HG02759 (cell line): ENCODE measurements at regions not wholly inside any gene's neighbourhood (a gene's known extent, or its start where the extent isn't known, plus 50 kb on each side); places are given as distances from the start of the nearest gene placed in this dataset.
A peak's percentile ranks its signal among the peaks of the same experiment; 100 is the strongest.
"Not testable (repeated sequence)": the region's sequence is repeated elsewhere in the genome, so short reads cannot be mapped to it uniquely, and the experiment has no call there.

Experiments
- ATAC-seq: cut with Tn5 transposase; IDR thresholded peaks from one replicate; pipeline ENCODE4 v1.9.1; 2021; ENCODE audit warnings: mild to moderate bottlenecking, moderate library complexity; ENCODE audit not compliant: unreplicated experiment

- ATAC-seq = no peak
These were observed 1164.2 kb downstream of the NSUN3 start for GRCh38 chr3:95227092-95227491.

GRCh38 chr3:95228416-95228815, 1165.6 kb downstream of the NSUN3 start:
- ATAC-seq = no peak

- ATAC-seq = no peak
These were observed 1173.1 kb downstream of the NSUN3 start for GRCh38 chr3:95235916-95236315.

- no peak for ATAC-seq
These were observed 1174.9 kb downstream of the NSUN3 start for GRCh38 chr3:95237783-95238182.

GRCh38 chr3:95240395-95240794, 1177.5 kb downstream of the NSUN3 start:
- no peak for ATAC-seq

DNA sequence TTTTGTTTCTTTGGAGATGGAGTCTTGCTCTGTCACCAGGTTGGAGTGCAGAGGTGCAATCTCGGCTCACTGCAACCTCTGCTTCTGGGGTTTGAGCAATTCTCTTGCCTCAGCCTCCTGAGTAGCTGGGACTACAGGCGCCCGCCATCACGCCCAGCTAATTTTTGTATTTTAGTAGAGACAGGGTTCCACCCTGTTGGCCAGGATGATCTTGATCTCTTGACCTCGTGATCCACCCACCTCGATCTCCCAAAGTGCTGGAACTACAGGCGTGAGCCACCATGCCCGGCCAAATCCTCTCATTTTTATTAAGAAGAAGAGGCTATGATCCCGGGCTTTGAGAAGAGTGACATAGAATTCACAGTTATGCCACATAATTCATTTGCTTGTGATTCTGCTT, 1178.4 kb downstream of the NSUN3 start:
- not testable (repeated sequence) for ATAC-seq

DNA sequence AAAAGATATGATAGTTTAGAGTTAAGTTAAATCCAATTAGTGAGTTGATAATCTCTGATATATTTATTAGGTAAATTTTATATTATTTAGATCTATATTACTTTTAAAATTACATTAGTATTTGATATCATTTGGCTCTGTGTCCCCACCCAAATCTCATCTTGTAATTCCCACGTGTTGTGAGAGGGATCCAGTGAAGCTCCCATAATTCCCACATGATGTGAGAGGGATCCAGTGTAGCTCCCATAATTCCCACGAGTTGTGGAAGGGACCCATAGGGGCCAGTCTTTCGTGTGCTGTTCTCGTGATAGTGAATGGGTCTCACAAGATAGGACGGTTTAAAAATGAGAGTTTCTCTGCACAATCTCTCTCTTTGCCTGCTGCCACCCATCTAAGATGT, 1183.6 kb downstream of the NSUN3 start:
- no peak for ATAC-seq

- no peak for ATAC-seq
These were observed 1191.2 kb downstream of the NSUN3 start for GRCh38 chr3:95254061-95254460.

DNA sequence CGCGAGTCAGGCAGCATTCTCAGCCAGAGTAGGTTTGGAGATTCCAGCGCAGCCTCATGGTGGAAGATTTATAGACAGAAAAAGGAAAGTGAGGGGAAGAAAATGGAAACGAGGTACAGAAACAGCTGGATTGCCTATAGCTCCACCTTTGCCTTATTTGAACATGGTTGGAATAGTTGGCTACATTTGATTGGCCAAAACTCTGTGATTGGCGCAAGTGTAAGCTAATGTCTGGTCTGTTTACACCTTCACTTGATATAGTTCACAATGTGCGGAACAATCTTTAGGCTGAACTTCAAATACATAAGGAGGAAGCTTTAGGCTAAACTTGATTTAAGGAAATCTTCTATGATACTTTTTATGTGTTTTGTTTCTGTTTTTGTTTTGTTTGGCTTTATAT, 1191.9 kb downstream of the NSUN3 start:
- no peak for ATAC-seq

DNA sequence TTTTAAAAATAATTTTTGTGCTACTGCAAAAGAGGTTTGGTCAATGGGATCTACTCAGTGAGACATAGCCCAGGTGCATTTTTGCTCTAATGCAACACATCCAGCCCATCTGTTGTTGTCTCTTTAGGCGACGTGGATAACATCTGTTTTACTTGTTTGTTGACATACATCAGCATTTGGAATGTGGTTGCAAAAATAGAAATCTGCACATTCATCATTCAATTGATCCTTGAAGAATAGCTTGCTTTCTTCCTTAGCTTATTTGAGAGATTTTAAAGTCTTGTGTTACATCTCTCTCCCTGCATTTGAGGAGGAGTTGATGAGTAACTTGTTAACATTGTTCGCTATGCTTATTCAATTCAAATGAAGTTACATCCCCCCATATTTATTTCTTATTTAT, 1202.3 kb downstream of the NSUN3 start:
- no peak for ATAC-seq

DNA sequence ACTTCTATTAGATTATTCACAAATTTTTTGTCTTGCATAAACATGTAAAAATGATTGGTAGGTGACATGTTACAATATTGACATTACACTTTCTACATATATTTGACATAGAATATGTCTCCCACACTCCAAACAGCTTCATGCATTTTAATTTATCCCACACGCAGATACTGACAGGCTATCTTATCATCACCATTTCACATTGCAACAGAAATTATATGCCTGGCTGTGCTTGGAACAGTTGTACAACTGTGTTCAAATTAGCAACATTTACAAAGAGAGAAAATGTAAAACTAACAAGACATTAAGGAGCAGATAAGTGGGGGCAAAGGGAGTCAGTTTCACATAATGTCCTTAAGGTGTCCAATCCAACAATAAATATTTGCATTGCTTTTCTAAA, 1208.5 kb downstream of the NSUN3 start:
- no peak for ATAC-seq

GRCh38 chr3:95272166-95272565, 1209.3 kb downstream of the NSUN3 start:
- no peak for ATAC-seq

- no peak for ATAC-seq
These were observed 1209.9 kb downstream of the NSUN3 start for GRCh38 chr3:95272781-95273180.

DNA sequence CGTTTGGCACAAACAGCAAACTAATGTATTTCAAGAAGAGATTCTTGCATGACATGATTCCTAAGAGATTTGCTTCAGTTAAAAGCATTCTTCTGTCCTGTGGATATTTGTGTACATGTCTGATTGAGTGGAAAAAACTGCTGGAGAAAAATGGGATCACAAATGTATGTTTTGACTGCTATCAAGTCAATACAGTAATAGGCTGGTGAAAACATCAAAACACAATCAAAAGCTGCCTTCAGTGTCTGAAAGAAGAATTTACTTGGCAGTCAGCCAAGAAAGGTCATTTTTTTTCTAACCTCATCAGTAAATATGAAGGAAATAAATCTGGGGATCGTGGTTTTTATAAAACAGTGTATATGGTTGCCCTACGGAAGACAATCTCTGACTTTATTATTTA, 1214.8 kb downstream of the NSUN3 start:
- ATAC-seq = no peak

GRCh38 chr3:95280711-95281352, 1218.0 kb downstream of the NSUN3 start:
- ATAC-seq = no peak

DNA sequence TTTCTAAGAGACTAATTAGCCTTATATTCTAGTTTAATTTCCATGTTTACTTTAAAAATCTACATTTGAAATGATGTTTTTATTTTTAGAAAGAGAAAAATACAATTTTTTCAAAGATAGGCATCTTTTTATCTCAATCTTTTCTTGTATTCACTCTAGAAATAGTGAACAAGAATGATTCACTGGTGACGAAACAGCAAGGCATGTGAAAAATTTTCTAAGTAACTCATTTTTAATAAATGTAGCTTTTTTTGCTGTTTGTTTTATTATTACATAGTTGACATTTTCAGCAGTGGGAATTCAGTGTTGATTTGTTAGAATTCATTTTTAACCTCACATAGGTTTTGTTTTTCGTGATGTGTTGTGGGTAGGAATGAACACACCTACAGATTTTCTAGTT, 1226.4 kb downstream of the NSUN3 start:
- no peak for ATAC-seq

- ATAC-seq = no peak
These were observed 1234.7 kb downstream of the NSUN3 start for GRCh38 chr3:95297581-95297980.

GRCh38 chr3:95302044-95302443, 1239.2 kb downstream of the NSUN3 start:
- no peak for ATAC-seq

- ATAC-seq = no peak
These were observed 1247.7 kb downstream of the NSUN3 start for GRCh38 chr3:95310560-95310959.

DNA sequence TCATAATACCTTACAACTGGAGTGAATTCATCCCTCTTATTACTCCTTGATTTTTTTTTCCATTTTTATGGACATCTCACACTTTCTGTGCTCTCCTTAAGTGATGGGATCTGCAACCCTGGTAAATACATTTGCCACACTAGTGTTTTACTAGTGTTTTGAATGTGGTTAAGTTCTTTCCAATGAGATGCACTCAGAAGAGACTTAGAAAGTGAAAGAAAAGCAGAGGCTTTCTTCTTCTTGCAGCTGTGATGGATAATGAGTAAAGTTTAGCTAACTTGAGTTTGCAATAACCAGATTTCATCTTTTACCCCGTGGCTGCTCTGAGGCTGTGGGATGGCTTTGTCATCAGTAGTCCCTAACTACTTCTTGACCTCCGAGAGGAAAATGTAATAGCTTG, 1248.4 kb downstream of the NSUN3 start:
- peak; percentile 65 for ATAC-seq

DNA sequence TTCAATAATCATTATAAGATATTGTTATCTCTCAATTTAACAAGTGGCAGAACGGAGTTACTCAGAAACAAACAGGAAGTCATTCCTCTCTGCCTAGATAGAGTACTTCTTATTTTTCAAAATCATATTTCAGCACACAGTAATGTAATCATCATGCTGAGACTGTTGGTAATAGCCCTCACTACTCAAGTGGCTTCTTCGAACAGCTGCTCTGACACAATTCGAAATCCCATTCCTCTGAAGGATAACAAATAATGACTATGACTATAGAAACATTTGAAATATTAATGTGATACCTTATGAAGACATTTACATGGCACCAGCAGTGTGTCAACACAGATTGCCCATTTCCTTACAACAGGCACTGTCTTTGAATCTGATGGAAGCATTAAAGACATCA, 1249.8 kb downstream of the NSUN3 start:
- no peak for ATAC-seq

DNA sequence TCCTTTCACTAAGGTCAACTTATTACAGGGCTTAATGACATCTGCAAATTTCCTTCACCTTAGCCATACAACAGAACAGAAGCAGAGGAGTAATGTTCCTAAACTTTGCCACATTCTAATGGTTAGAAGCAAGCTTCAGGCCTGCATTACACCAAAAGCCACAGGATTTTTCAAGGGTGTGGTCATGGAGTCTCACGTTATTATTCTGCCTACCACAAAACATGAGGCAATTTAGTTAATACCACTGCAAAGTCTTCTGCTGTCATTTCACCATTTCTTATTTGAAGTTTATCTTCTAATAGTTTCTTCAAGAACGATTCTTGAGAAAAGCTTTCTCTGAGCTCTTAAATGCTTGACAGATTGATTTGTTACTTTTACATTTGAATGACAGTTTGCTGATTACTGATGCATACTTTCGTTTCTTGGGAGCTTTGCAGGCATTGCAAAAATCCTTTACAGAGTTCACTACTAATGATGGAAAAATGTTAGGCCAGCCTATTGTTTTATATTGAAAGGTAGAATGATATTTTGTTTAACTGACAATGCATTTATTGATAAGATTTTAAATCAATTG, 1257.1 kb downstream of the NSUN3 start:
- no peak for ATAC-seq

- no peak for ATAC-seq
These were observed 1264.6 kb downstream of the NSUN3 start for GRCh38 chr3:95327478-95327877.
